ENCODE measurements at regions not wholly inside any gene's neighbourhood (a gene's known extent, or its start where the extent isn't known, plus 50 kb on each side); places are given as distances from the start of the nearest gene placed in this dataset.
A peak's percentile ranks its signal among the peaks of the same experiment; 100 is the strongest.
"Not testable (repeated sequence)": the region's sequence is repeated elsewhere in the genome, so short reads cannot be mapped to it uniquely, and the experiment has no call there.

- no peak for DNase-seq (ENCODE audit: low read depth, low spot score)
Measured at GRCh38 chr1:232859216-232859615, 54.0 kb downstream of the MAP10 start.

GRCh38 chr1:232861107-232861506 is 55.9 kb downstream of the MAP10 start:
- no peak for DNase-seq (ENCODE audit: low read depth, low spot score)

- DNase-seq (ENCODE audit: low read depth, low spot score), result no peak
Measured at GRCh38 chr1:232863544-232864275, 58.5 kb downstream of the MAP10 start.

- no peak for DNase-seq (ENCODE audit: low read depth, low spot score)
Measured at GRCh38 chr1:232865102-232865931, 60.1 kb downstream of the MAP10 start.

- no peak for DNase-seq (ENCODE audit: low read depth, low spot score)
Measured at GRCh38 chr1:232868793-232869491, 63.7 kb downstream of the MAP10 start.

GRCh38 chr1:232871291-232871969 is 66.2 kb downstream of the MAP10 start:
- DNase-seq (ENCODE audit: low read depth, low spot score), result not testable (repeated sequence)

- no peak for DNase-seq (ENCODE audit: low read depth, low spot score)
Measured at GRCh38 chr1:232872284-232872683, 67.1 kb downstream of the MAP10 start.

- DNase-seq (ENCODE audit: low read depth, low spot score), result no peak
Measured at GRCh38 chr1:232872738-232873137, 67.5 kb downstream of the MAP10 start.

GRCh38 chr1:232873412-232873811 is 68.2 kb downstream of the MAP10 start:
- no peak for DNase-seq (ENCODE audit: low read depth, low spot score)

GRCh38 chr1:232873931-232874330 is 68.7 kb downstream of the MAP10 start:
- no peak for DNase-seq (ENCODE audit: low read depth, low spot score)

GRCh38 chr1:232875536-232875935 is 70.3 kb downstream of the MAP10 start:
- no peak for DNase-seq (ENCODE audit: low read depth, low spot score)

- no peak for DNase-seq (ENCODE audit: low read depth, low spot score)
Measured at GRCh38 chr1:232876506-232877364, 71.5 kb downstream of the MAP10 start.

GRCh38 chr1:232877365-232878028 is 72.3 kb downstream of the MAP10 start:
- DNase-seq (ENCODE audit: low read depth, low spot score), result no peak

- DNase-seq (ENCODE audit: low read depth, low spot score), result no peak
Measured at GRCh38 chr1:232878086-232878485, 72.3 kb upstream of the NTPCR start.

- DNase-seq (ENCODE audit: low read depth, low spot score), result peak; percentile 28
Measured at GRCh38 chr1:232880354-232880753, 70.1 kb upstream of the NTPCR start.

- DNase-seq (ENCODE audit: low read depth, low spot score), result no peak
Measured at GRCh38 chr1:232883992-232884661, 66.3 kb upstream of the NTPCR start.

GRCh38 chr1:232886271-232886670 is 64.1 kb upstream of the NTPCR start:
- DNase-seq (ENCODE audit: low read depth, low spot score), result no peak

- DNase-seq (ENCODE audit: low read depth, low spot score), result no peak
Measured at GRCh38 chr1:232890340-232890943, 60.0 kb upstream of the NTPCR start.

GRCh38 chr1:232891071-232891470 is 59.3 kb upstream of the NTPCR start:
- DNase-seq (ENCODE audit: low read depth, low spot score), result no peak

All from iPS DF 19.7 (cell line).